GM23338 (cell line): ENCODE measurements at regions not wholly inside any gene's neighbourhood (a gene's known extent, or its start where the extent isn't known, plus 50 kb on each side); places are given as distances from the start of the nearest gene placed in this dataset.

Experiments used
- ATAC-seq: fragments of 200-7000 bp; cut with Tn5 transposase; 3 replicates; pipeline ENCODE4 v1.9.1; 2020
- DNase-seq: peaks from one replicate; pipeline ENCODE4 v3.0.0-alpha.2; 2015; ENCODE audit warnings: low spot score
- H2AFZ ChIP-seq: fragments of 200-600 bp; sonication (generic); 2 replicates; pipeline ENCODE4 v1.8.0; 2016; ENCODE audit warnings: antibody characterized with exemption, mild to moderate bottlenecking, moderate library complexity
- H3F3A ChIP-seq: fragments of 200-600 bp; sonication (generic); replicated peaks from 2 replicates; pipeline ENCODE4 v1.8.0; 2017; ENCODE audit warnings: antibody characterized with exemption, mixed run types, low read depth
- H3K27ac ChIP-seq: fragments of 200-600 bp; sonication (generic); 2 replicates; pipeline ENCODE4 v1.6.1; 2016; ENCODE audit warnings: low read depth
- H3K27me3 ChIP-seq: fragments of 200-600 bp; sonication (generic); 2 replicates; pipeline ENCODE4 v1.8.0; 2016; ENCODE audit warnings: mild to moderate bottlenecking, mixed run types, moderate library complexity; ENCODE audit not compliant: insufficient read depth
- H3K36me3 ChIP-seq: fragments of 200-600 bp; sonication (generic); 2 replicates; pipeline ENCODE4 v1.8.0; 2016; ENCODE audit warnings: mild to moderate bottlenecking; ENCODE audit not compliant: insufficient read depth
- H3K4me1 ChIP-seq: fragments of 200-600 bp; sonication (generic); 2 replicates; pipeline ENCODE4 v1.8.0; 2016; ENCODE audit warnings: mild to moderate bottlenecking, moderate library complexity; ENCODE audit not compliant: insufficient read depth
- H3K4me2 ChIP-seq: fragments of 200-600 bp; sonication (generic); 2 replicates; pipeline ENCODE4 v1.7.1; 2017; ENCODE audit warnings: mixed run types
- H3K4me3 ChIP-seq: fragments of 200-600 bp; sonication (generic); 2 replicates; pipeline ENCODE4 v1.6.1; 2016; ENCODE audit warnings: mixed run types
- H3K79me2 ChIP-seq: fragments of 200-600 bp; sonication (generic); replicated peaks from 2 replicates; pipeline ENCODE4 v1.8.0; 2017; ENCODE audit warnings: mild to moderate bottlenecking; ENCODE audit not compliant: insufficient read depth
- H3K9me2 ChIP-seq: fragments of 200-600 bp; sonication (generic); 2 replicates; pipeline ENCODE4 v1.8.0; 2017; ENCODE audit not compliant: insufficient read depth
- H4K20me1 ChIP-seq: fragments of 200-600 bp; sonication (generic); replicated peaks from 2 replicates; pipeline ENCODE4 v1.8.0; 2017; ENCODE audit warnings: mild to moderate bottlenecking; ENCODE audit not compliant: insufficient read depth
- H3K27ac Mint-ChIP-seq: 2 replicates; pipeline ENCODE4 v1.8.0; 2020; ENCODE audit warnings: inconsistent platforms, mild to moderate bottlenecking, moderate library complexity, mixed read lengths
- H3K27me3 Mint-ChIP-seq: 3 replicates; pipeline ENCODE4 v1.8.0; 2022; ENCODE audit warnings: low read depth, mild to moderate bottlenecking, moderate library complexity, mixed read lengths, inconsistent platforms; ENCODE audit not compliant: insufficient read depth, poor library complexity
- H3K36me3 Mint-ChIP-seq: 3 replicates; pipeline ENCODE4 v1.8.0; 2021; ENCODE audit warnings: low read depth, mild to moderate bottlenecking, inconsistent platforms, moderate library complexity, mixed read lengths
- H3K4me1 Mint-ChIP-seq: 3 replicates; pipeline ENCODE4 v1.8.0; 2020; ENCODE audit warnings: mild to moderate bottlenecking, inconsistent platforms, mixed read lengths
- H3K4me3 Mint-ChIP-seq: 3 replicates; pipeline ENCODE4 v1.8.0; 2021; ENCODE audit warnings: moderate library complexity, mild to moderate bottlenecking, inconsistent platforms, mixed read lengths
- H3K9me3 Mint-ChIP-seq: 3 replicates; pipeline ENCODE4 v1.8.0; 2020; ENCODE audit warnings: moderate library complexity, mild to moderate bottlenecking, inconsistent platforms, mixed read lengths
- CREB1 ChIP-seq: fragments of 250-450 bp; sonication (Bioruptor Pico); IDR thresholded peaks from 2 replicates; pipeline ENCODE4 v1.5.0; 2020; ENCODE audit warnings: low read depth, mild to moderate bottlenecking, moderate library complexity
- ETS1 ChIP-seq: IDR thresholded peaks from 2 replicates; pipeline ENCODE4 v1.6.1; 2016; ENCODE audit warnings: antibody characterized with exemption
- EZH2 ChIP-seq: fragments of 200-600 bp; sonication (generic); IDR thresholded peaks from one replicate; pipeline ENCODE4 v1.8.0; 2017; ENCODE audit warnings: antibody characterized with exemption, mild to moderate bottlenecking, low read depth; ENCODE audit not compliant: unreplicated experiment
- EZH2phosphoT487 ChIP-seq: fragments of 200-600 bp; sonication (generic); IDR thresholded peaks from one replicate; pipeline ENCODE4 v1.8.1; 2018; ENCODE audit warnings: antibody characterized with exemption; ENCODE audit not compliant: unreplicated experiment
- JUNB ChIP-seq: IDR thresholded peaks from one replicate; pipeline ENCODE4 v1.6.1; 2016; ENCODE audit warnings: antibody characterized with exemption; ENCODE audit not compliant: unreplicated experiment
- NANOG ChIP-seq: IDR thresholded peaks from 2 replicates; pipeline ENCODE4 v1.6.1; 2016; ENCODE audit warnings: antibody characterized with exemption, borderline replicate concordance
- POLR2AphosphoS5 ChIP-seq: IDR thresholded peaks from 2 replicates; pipeline ENCODE4 v1.6.1; 2016; ENCODE audit warnings: antibody characterized with exemption, low read depth
- REST ChIP-seq: IDR thresholded peaks from one replicate; pipeline ENCODE4 v1.6.1; 2018; ENCODE audit warnings: antibody characterized with exemption; ENCODE audit not compliant: unreplicated experiment
- STAT1 ChIP-seq: IDR thresholded peaks from one replicate; pipeline ENCODE4 v1.6.1; 2016; ENCODE audit warnings: antibody characterized with exemption; ENCODE audit not compliant: unreplicated experiment
- ZNF114 ChIP-seq: fragments of 250-450 bp; sonication (Bioruptor Pico); IDR thresholded peaks from 2 replicates; pipeline ENCODE4 v1.5.0; 2020; ENCODE audit warnings: mild to moderate bottlenecking, moderate library complexity
- ZNF331 ChIP-seq: fragments of 250-450 bp; sonication (Bioruptor Pico); IDR thresholded peaks from 2 replicates; pipeline ENCODE4 v1.5.0; 2020; ENCODE audit warnings: low read depth, mild to moderate bottlenecking, moderate library complexity
- TF ChIP-seq, protein P1 (sequence below), 2 experiments: fragments of 200-600 bp in 1 of 2; sonication (generic) in 1 of 2; conservative IDR thresholded peaks; 2 replicates each; pipeline versions ENCODE4 v1.5.1 to v1.6.1; 2016 to 2017; ENCODE audit warnings: antibody characterized with exemption in 2 of 2, low read depth in 2 of 2, mild to moderate bottlenecking in 2 of 2, moderate library complexity in 1 of 2
- TF ChIP-seq, protein P2 (sequence below): fragments of 250-450 bp; sonication (Bioruptor Pico); IDR thresholded peaks from 2 replicates; pipeline ENCODE4 v1.5.0; 2020; ENCODE audit warnings: mild to moderate bottlenecking, moderate library complexity

DNA sequence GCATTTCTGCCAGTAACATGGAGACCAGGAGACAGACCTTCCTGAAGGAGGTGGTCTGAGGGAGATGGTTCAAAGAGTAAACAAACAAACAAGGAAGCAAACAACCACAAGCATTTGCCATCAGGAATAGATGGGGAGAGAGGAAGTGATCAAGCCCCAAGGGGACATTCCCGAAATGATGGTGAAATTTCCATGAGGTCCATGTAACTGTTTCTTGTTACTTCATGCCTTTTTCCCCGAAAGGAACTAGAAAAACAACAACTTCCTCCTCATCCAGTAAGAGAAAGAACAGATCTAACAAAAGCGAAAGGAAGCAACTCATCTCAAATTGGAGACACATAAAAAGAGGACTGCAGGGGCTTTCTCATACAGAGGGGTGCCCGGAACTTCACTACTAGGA is 152.5 kb upstream of the ZNF32 start:
- DNase-seq: no peak
- H3K4me3 ChIP-seq: no peak overlapping the region
- H3K4me1 ChIP-seq: no peaks in the 10 kb centered on the region
- no peak overlapping the region for H3K4me3 Mint-ChIP-seq
- no peaks in the 10 kb centered on the region for H3K27me3 ChIP-seq
- H3K4me2 ChIP-seq: no peak overlapping the region
- peak overlapping the region; percentile 10; the same call in 1 of the 2 replicates for H2AFZ ChIP-seq
- no peaks in the 10 kb centered on the region for H3K9me2 ChIP-seq
- H3K9me3 Mint-ChIP-seq: no peaks in the 10 kb centered on the region
- no peak overlapping the region for H3K27ac Mint-ChIP-seq
- peaks cover 3% of the 10 kb centered on the region; the same call in 2 of the 3 replicates for H3K4me1 Mint-ChIP-seq
- TF ChIP-seq ZNF331 (no peak), EZH2 (no peak), NANOG (no peak), CREB1 (CRISPR knock-in tag) (no peak), ZNF114 (CRISPR knock-in tag) (no peak), REST (no peak), STAT1 (no peak), JUNB (no peak), EZH2phosphoT487 (no peak), POLR2AphosphoS5 (no peak), ETS1 (no peak)
- TF ChIP-seq, protein P1, sequence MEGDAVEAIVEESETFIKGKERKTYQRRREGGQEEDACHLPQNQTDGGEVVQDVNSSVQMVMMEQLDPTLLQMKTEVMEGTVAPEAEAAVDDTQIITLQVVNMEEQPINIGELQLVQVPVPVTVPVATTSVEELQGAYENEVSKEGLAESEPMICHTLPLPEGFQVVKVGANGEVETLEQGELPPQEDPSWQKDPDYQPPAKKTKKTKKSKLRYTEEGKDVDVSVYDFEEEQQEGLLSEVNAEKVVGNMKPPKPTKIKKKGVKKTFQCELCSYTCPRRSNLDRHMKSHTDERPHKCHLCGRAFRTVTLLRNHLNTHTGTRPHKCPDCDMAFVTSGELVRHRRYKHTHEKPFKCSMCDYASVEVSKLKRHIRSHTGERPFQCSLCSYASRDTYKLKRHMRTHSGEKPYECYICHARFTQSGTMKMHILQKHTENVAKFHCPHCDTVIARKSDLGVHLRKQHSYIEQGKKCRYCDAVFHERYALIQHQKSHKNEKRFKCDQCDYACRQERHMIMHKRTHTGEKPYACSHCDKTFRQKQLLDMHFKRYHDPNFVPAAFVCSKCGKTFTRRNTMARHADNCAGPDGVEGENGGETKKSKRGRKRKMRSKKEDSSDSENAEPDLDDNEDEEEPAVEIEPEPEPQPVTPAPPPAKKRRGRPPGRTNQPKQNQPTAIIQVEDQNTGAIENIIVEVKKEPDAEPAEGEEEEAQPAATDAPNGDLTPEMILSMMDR (conservative IDR thresholded peaks at IDR 0.05; ENCODE audit: low read depth in 2 of 2): no peak
- TF ChIP-seq, protein P2, sequence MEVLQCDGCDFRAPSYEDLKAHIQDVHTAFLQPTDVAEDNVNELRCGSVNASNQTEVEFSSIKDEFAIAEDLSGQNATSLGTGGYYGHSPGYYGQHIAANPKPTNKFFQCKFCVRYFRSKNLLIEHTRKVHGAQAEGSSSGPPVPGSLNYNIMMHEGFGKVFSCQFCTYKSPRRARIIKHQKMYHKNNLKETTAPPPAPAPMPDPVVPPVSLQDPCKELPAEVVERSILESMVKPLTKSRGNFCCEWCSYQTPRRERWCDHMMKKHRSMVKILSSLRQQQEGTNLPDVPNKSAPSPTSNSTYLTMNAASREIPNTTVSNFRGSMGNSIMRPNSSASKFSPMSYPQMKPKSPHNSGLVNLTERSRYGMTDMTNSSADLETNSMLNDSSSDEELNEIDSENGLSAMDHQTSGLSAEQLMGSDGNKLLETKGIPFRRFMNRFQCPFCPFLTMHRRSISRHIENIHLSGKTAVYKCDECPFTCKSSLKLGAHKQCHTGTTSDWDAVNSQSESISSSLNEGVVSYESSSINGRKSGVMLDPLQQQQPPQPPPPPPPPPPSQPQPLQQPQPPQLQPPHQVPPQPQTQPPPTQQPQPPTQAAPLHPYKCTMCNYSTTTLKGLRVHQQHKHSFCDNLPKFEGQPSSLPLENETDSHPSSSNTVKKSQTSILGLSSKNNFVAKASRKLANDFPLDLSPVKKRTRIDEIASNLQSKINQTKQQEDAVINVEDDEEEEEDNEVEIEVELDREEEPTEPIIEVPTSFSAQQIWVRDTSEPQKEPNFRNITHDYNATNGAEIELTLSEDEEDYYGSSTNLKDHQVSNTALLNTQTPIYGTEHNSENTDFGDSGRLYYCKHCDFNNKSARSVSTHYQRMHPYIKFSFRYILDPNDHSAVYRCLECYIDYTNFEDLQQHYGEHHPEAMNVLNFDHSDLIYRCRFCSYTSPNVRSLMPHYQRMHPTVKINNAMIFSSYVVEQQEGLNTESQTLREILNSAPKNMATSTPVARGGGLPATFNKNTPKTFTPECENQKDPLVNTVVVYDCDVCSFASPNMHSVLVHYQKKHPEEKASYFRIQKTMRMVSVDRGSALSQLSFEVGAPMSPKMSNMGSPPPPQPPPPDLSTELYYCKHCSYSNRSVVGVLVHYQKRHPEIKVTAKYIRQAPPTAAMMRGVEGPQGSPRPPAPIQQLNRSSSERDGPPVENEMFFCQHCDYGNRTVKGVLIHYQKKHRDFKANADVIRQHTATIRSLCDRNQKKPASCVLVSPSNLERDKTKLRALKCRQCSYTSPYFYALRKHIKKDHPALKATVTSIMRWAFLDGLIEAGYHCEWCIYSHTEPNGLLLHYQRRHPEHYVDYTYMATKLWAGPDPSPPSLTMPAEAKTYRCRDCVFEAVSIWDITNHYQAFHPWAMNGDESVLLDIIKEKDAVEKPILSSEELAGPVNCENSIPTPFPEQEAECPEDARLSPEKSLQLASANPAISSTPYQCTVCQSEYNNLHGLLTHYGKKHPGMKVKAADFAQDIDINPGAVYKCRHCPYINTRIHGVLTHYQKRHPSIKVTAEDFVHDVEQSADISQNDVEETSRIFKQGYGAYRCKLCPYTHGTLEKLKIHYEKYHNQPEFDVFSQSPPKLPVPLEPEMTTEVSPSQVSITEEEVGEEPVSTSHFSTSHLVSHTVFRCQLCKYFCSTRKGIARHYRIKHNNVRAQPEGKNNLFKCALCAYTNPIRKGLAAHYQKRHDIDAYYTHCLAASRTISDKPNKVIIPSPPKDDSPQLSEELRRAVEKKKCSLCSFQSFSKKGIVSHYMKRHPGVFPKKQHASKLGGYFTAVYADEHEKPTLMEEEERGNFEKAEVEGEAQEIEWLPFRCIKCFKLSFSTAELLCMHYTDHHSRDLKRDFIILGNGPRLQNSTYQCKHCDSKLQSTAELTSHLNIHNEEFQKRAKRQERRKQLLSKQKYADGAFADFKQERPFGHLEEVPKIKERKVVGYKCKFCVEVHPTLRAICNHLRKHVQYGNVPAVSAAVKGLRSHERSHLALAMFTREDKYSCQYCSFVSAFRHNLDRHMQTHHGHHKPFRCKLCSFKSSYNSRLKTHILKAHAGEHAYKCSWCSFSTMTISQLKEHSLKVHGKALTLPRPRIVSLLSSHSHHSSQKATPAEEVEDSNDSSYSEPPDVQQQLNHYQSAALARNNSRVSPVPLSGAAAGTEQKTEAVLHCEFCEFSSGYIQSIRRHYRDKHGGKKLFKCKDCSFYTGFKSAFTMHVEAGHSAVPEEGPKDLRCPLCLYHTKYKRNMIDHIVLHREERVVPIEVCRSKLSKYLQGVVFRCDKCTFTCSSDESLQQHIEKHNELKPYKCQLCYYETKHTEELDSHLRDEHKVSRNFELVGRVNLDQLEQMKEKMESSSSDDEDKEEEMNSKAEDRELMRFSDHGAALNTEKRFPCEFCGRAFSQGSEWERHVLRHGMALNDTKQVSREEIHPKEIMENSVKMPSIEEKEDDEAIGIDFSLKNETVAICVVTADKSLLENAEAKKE: no peak
- no peak overlapping the region for H3K27ac ChIP-seq
- ATAC-seq: no peak
- no peaks in the 10 kb centered on the region for H4K20me1 ChIP-seq
- H3K27me3 Mint-ChIP-seq: peaks cover 2% of the 10 kb centered on the region
- H3F3A ChIP-seq: no peaks in the 10 kb centered on the region
- no peaks in the 10 kb centered on the region for H3K36me3 Mint-ChIP-seq
- H3K79me2 ChIP-seq: no peaks in the 10 kb centered on the region
- H3K36me3 ChIP-seq: no peaks in the 10 kb centered on the region
